Panc1 (cell line): ENCODE measurements at regions not wholly inside any gene's neighbourhood (a gene's known extent, or its start where the extent isn't known, plus 50 kb on each side); places are given as distances from the start of the nearest gene placed in this dataset.

Experiments used
- CTCF ChIP-seq: fragments of 450-650 bp; IDR thresholded peaks from 2 replicates; pipeline ENCODE4 v1.5.1; 2017; ENCODE audit warnings: mild to moderate bottlenecking
- POLR2AphosphoS5 ChIP-seq: IDR thresholded peaks from 2 replicates; pipeline ENCODE4 v1.6.1; 2012; ENCODE audit warnings: mild to moderate bottlenecking, low read depth, low read length, moderate library complexity
- SIN3A ChIP-seq: IDR thresholded peaks from 2 replicates; pipeline ENCODE4 v1.6.1; 2012; ENCODE audit warnings: low read depth, mild to moderate bottlenecking, low read length, moderate library complexity, borderline replicate concordance; ENCODE audit not compliant: insufficient read depth
- TCF7L2 ChIP-seq: IDR thresholded peaks from 2 replicates; pipeline ENCODE4 v1.6.1; 2011; ENCODE audit warnings: mild to moderate bottlenecking, low read depth, low read length, inconsistent platforms

- TF ChIP-seq SIN3A = no peak
- no peak for TF ChIP-seq CTCF
- TF ChIP-seq TCF7L2 = no peak
- no peak for TF ChIP-seq POLR2AphosphoS5
Observed at GRCh38 chr2:236828820-236829219, 256.9 kb upstream of the COPS8 start.
